ENCODE measurements at regions not wholly inside any gene's neighbourhood (a gene's known extent, or its start where the extent isn't known, plus 50 kb on each side); places are given as distances from the start of the nearest gene placed in this dataset.

- TF ChIP-seq POLR2A (IDR thresholded peaks at IDR 0.05) (no peak), CTCF (IDR thresholded peaks at IDR 0.05) (no peak), POLR2AphosphoS5 (IDR thresholded peaks at IDR 0.05) (no peak), EP300 (IDR thresholded peaks at IDR 0.05; ENCODE audit: low read depth) (no peak)
These were observed 53.7 kb upstream of the ZNF32 start for GRCh38 chr10:43702213-43702935.

All from transverse colon (tissue), 4 donors.